Glutamatergic neuron (in vitro differentiated cells): ENCODE measurements at regions not wholly inside any gene's neighbourhood (a gene's known extent, or its start where the extent isn't known, plus 50 kb on each side); places are given as distances from the start of the nearest gene placed in this dataset.

Source experiments
- DNase-seq: peaks from one replicate; pipeline ENCODE4 v3.0.0; 2022
- H3K27ac Mint-ChIP-seq: one replicate; pipeline ENCODE4 v1.8.0; 2020; ENCODE audit warnings: mild to moderate bottlenecking, mixed read lengths, inconsistent platforms; ENCODE audit not compliant: unreplicated experiment
- H3K27me3 Mint-ChIP-seq: one replicate; pipeline ENCODE4 v1.8.0; 2020; ENCODE audit warnings: mild to moderate bottlenecking, moderate library complexity, mixed read lengths, inconsistent platforms; ENCODE audit not compliant: unreplicated experiment
- H3K36me3 Mint-ChIP-seq: one replicate; pipeline ENCODE4 v1.8.0; 2020; ENCODE audit warnings: mild to moderate bottlenecking, mixed read lengths, inconsistent platforms; ENCODE audit not compliant: unreplicated experiment
- H3K4me1 Mint-ChIP-seq: one replicate; pipeline ENCODE4 v1.8.0; 2020; ENCODE audit warnings: mild to moderate bottlenecking, low read depth, mixed read lengths, inconsistent platforms; ENCODE audit not compliant: unreplicated experiment
- H3K4me3 Mint-ChIP-seq: one replicate; pipeline ENCODE4 v1.8.0; 2020; ENCODE audit warnings: mild to moderate bottlenecking, mixed read lengths, inconsistent platforms; ENCODE audit not compliant: unreplicated experiment
- H3K9me3 Mint-ChIP-seq: one replicate; pipeline ENCODE4 v1.8.0; 2020; ENCODE audit warnings: mild to moderate bottlenecking, moderate library complexity, mixed read lengths, inconsistent platforms; ENCODE audit not compliant: unreplicated experiment
- TF ChIP-seq, protein P1 (sequence below): fragments of 200-600 bp; sonication (generic); IDR thresholded peaks from one replicate; pipeline ENCODE4 v1.5.0; 2021; ENCODE audit not compliant: partially characterized antibody, unreplicated experiment

DNA sequence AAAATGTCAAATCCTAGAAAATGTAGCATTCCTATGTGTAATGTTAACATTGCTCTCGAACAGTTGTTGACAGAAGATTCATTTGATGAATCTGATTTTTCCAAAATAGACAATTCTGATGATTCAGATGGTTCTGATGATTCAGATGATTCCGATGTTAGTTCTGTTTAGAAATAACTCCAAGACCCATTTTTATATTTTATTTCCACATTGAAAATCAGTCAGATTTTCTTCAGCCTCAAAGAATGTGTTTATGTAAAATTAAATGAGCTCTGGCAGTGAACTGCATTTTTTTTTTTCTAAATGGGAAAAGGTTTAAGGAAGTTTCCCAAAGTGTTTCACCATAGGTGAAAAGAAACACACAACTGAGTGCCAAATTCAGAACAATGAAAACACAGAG lies 136.5 kb downstream of the TSEN15 start:
- no peaks in the 10 kb centered on the region for H3K27me3 Mint-ChIP-seq
- no peaks in the 10 kb centered on the region for H3K36me3 Mint-ChIP-seq
- TF ChIP-seq, protein P1, sequence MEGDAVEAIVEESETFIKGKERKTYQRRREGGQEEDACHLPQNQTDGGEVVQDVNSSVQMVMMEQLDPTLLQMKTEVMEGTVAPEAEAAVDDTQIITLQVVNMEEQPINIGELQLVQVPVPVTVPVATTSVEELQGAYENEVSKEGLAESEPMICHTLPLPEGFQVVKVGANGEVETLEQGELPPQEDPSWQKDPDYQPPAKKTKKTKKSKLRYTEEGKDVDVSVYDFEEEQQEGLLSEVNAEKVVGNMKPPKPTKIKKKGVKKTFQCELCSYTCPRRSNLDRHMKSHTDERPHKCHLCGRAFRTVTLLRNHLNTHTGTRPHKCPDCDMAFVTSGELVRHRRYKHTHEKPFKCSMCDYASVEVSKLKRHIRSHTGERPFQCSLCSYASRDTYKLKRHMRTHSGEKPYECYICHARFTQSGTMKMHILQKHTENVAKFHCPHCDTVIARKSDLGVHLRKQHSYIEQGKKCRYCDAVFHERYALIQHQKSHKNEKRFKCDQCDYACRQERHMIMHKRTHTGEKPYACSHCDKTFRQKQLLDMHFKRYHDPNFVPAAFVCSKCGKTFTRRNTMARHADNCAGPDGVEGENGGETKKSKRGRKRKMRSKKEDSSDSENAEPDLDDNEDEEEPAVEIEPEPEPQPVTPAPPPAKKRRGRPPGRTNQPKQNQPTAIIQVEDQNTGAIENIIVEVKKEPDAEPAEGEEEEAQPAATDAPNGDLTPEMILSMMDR, result no peak
- no peak overlapping the region for H3K27ac Mint-ChIP-seq
- DNase-seq, result no peak
- H3K4me3 Mint-ChIP-seq, result no peak overlapping the region
- peaks cover 4% of the 10 kb centered on the region for H3K4me1 Mint-ChIP-seq
- H3K9me3 Mint-ChIP-seq, result no peaks in the 10 kb centered on the region

GRCh38 chr1:184189361-184189760 lies 137.8 kb downstream of the TSEN15 start:
- no peak for DNase-seq
- Mint-ChIP-seq H3K36me3 (no peaks in the 10 kb centered on the region), H3K4me1 (peaks cover 4% of the 10 kb centered on the region), H3K4me3 (no peak overlapping the region), H3K27ac (no peak overlapping the region), H3K27me3 (peaks cover 2% of the 10 kb centered on the region), H3K9me3 (no peaks in the 10 kb centered on the region)
- TF ChIP-seq, protein P1, result no peak

DNA sequence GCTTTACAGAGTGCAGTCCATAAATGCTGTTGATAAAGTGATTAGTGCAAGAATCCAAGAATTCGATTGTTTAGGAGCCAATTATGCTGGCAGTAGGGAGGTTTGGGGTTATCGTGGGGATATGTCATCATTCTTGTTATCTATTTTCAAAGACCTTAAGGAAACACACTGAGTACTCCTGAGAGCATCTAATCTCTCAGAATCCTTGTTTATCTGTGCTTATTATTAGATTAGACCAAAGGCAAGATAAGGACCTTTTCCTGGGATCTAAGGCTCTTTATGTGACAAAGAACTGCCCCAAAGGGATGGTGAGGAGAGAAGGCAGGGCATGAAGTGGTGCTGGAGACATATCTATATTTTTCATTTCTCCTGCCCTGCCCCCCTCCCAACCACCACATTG lies 139.1 kb downstream of the TSEN15 start:
- DNase-seq, result no peak
- TF ChIP-seq, protein P1, result no peak
- peaks cover 4% of the 10 kb centered on the region for H3K27me3 Mint-ChIP-seq
- H3K36me3 Mint-ChIP-seq, result no peaks in the 10 kb centered on the region
- H3K4me3 Mint-ChIP-seq, result no peak overlapping the region
- no peaks in the 10 kb centered on the region for H3K9me3 Mint-ChIP-seq
- H3K27ac Mint-ChIP-seq, result no peak overlapping the region
- H3K4me1 Mint-ChIP-seq, result peaks cover 4% of the 10 kb centered on the region

GRCh38 chr1:184191181-184191621 lies 139.7 kb downstream of the TSEN15 start:
- peaks cover 4% of the 10 kb centered on the region for H3K27me3 Mint-ChIP-seq
- H3K4me3 Mint-ChIP-seq, result no peak overlapping the region
- H3K27ac Mint-ChIP-seq, result no peak overlapping the region
- peaks cover 4% of the 10 kb centered on the region for H3K4me1 Mint-ChIP-seq
- TF ChIP-seq, protein P1, result no peak
- no peaks in the 10 kb centered on the region for H3K36me3 Mint-ChIP-seq
- no peak for DNase-seq
- H3K9me3 Mint-ChIP-seq, result no peaks in the 10 kb centered on the region

DNA sequence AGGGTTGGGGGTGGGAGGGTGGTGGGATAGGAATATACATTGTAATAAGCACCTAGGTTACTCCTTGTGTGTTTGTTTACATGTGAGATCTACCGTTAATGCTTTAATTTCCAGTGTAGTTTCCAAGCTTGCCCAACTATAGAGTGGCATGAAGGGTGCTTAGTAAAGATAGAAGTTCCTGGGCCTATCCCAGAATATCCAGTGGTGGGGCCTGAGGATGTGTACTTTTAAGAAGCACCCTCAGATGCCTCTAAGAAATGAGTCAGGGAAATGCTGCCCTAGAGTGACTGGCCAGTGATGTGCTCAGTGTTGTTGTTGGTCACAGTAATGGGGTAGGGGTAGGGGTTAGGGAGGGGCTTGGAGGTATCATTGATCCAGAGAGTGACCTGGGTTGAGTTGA lies 141.3 kb downstream of the TSEN15 start:
- no peak for DNase-seq
- peaks cover 1% of the 10 kb centered on the region for H3K9me3 Mint-ChIP-seq
- peaks cover 4% of the 10 kb centered on the region for H3K27me3 Mint-ChIP-seq
- H3K4me1 Mint-ChIP-seq, result peaks cover 4% of the 10 kb centered on the region
- H3K36me3 Mint-ChIP-seq, result no peaks in the 10 kb centered on the region
- TF ChIP-seq, protein P1, result no peak
- H3K27ac Mint-ChIP-seq, result no peak overlapping the region
- H3K4me3 Mint-ChIP-seq, result no peak overlapping the region
